Muscle layer of colon (tissue), 2 donors: ENCODE measurements at regions not wholly inside any gene's neighbourhood (a gene's known extent, or its start where the extent isn't known, plus 50 kb on each side); places are given as distances from the start of the nearest gene placed in this dataset.

Source experiments
- H3K27ac ChIP-seq: one replicate; pipeline ENCODE4 v1.7.0; 2013; ENCODE audit warnings: low read depth, mild to moderate bottlenecking, low read length, moderate library complexity
- H3K27me3 ChIP-seq, 2 donors: one replicate each; pipeline ENCODE4 v1.7.0; 2013; ENCODE audit warnings: low read length in 2 of 2, mild to moderate bottlenecking in 2 of 2; ENCODE audit not compliant: insufficient read depth in 2 of 2, control insufficient read depth in 1 of 2
- H3K36me3 ChIP-seq: one replicate; pipeline ENCODE4 v1.7.0; 2013; ENCODE audit warnings: mild to moderate bottlenecking, low read length; ENCODE audit not compliant: insufficient read depth
- H3K4me1 ChIP-seq: one replicate; pipeline ENCODE4 v1.7.0; 2013; ENCODE audit warnings: mild to moderate bottlenecking, low read length; ENCODE audit not compliant: insufficient read depth
- H3K4me3 ChIP-seq, 2 donors: one replicate each; pipeline ENCODE4 v1.7.0; 2013; ENCODE audit warnings: low read length in 2 of 2, low read depth in 1 of 2, mild to moderate bottlenecking in 1 of 2, moderate library complexity in 1 of 2
- H3K9ac ChIP-seq: one replicate; pipeline ENCODE4 v1.7.0; 2013; ENCODE audit warnings: low read length
- H3K9me3 ChIP-seq: one replicate; pipeline ENCODE4 v1.7.0; 2013; ENCODE audit warnings: mild to moderate bottlenecking, low read length
- donor health status: abdominal sarcoma.
- donor health status: Adenocarcinoma of cecum.

DNA sequence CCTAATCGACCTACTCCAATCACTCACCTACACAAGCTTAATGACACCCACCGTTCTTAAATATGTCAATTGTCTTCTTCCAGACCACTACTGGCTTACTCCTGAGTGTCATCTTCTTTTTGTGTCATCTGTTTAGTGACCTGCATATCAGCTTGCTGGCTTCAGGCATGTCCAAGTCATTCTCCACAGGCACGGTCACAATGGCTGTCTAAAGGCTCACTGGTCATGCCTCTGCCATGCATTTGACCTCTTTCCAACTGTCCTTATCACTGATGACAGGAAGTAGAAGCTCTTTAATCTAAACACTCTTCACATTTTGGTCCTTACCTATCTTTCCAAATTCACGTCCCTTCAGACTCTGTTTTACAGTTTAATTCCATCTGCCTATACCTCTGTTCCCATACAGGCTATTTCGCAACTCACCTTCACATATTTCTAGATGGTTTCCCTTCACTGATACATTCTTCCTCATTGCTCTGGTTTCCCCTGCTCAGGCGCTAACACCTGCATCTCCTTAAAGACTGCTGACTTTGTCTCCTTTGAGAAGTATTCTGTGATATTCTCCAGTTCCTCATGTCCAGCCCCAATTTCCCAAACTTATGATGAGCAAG is 217.5 kb downstream of the TRIB2 start:
- no peaks in the 10 kb centered on the region for H3K36me3 ChIP-seq
- no peak overlapping the region for H3K27ac ChIP-seq
- no peak overlapping the region for H3K9ac ChIP-seq
- H3K9me3 ChIP-seq, result no peaks in the 10 kb centered on the region
- peaks cover 5% of the 10 kb centered on the region for H3K4me1 ChIP-seq
- no peak overlapping the region for H3K4me3 ChIP-seq
- H3K27me3 ChIP-seq, result no peaks in the 10 kb centered on the region

DNA sequence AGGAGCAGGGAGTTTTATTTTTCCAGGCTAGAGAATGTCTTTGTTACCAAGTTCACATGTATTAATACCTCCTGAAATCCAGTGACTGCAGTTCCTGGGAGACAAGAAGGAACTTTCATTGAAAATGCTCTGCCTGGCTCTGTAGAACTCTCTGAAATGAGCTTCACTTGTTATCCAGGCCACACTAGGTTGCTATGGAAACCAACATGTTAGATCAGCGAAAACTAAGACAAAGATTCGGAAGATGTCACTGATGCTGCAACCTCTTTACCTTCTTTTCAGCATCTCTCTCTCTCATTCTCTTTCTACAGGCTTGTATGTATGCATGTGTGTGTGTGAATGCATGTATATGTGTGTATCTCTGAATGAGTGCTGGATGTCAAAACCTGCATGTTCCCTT is 218.5 kb downstream of the TRIB2 start:
- no peaks in the 10 kb centered on the region for H3K4me1 ChIP-seq
- no peaks in the 10 kb centered on the region for H3K9me3 ChIP-seq
- no peak overlapping the region for H3K27ac ChIP-seq
- H3K36me3 ChIP-seq, result no peaks in the 10 kb centered on the region
- no peak overlapping the region for H3K4me3 ChIP-seq
- no peak overlapping the region for H3K9ac ChIP-seq
- H3K27me3 ChIP-seq, result no peaks in the 10 kb centered on the region

DNA sequence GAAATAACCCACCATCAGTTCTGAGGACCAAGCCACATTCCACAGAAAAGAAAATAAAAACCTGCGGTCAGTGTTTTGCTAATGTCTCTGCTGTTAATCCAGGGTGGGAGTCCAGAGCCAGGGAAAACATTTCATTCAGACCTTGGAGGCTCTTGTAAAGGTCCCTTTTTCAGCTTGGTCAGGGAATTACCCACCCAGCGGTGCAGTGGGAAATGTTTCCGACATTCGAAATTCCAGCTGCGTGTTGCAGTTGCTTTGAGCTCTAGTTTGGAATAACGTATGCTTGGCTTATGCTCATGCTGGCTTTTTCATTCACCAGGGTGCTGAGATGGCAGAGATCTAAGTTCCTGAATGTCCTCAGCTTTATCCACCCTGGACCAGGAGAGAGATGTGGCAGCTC is 219.1 kb downstream of the TRIB2 start:
- H3K4me3 ChIP-seq, result no peak overlapping the region
- H3K9me3 ChIP-seq, result no peaks in the 10 kb centered on the region
- H3K9ac ChIP-seq, result no peak overlapping the region
- H3K4me1 ChIP-seq, result no peaks in the 10 kb centered on the region
- no peaks in the 10 kb centered on the region for H3K27me3 ChIP-seq
- H3K27ac ChIP-seq, result no peak overlapping the region
- H3K36me3 ChIP-seq, result no peaks in the 10 kb centered on the region

DNA sequence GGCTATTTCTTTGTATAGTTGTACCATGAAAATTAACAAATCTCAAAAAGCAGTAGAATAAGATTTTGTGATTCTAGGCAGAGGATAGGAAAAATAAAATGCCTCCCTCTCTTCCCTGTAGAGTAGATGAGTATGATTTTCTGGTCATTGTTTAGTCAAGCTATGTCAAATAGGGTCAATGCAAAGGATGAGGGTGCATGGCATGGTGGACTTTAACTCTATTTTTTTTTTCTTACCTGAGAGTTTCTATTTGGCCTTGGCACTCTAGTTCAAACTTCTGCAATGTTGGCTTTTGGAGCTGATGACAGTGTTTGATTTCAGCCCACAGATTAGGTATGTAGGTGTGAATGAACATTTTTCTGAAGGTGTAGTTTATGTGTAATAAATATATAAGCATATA is 224.5 kb downstream of the TRIB2 start:
- Histone ChIP-seq H3K27ac (no peak overlapping the region), H3K27me3 (no peaks in the 10 kb centered on the region), H3K36me3 (no peaks in the 10 kb centered on the region), H3K9me3 (no peaks in the 10 kb centered on the region), H3K4me3 (no peak overlapping the region), H3K4me1 (no peaks in the 10 kb centered on the region), H3K9ac (no peak overlapping the region)

DNA sequence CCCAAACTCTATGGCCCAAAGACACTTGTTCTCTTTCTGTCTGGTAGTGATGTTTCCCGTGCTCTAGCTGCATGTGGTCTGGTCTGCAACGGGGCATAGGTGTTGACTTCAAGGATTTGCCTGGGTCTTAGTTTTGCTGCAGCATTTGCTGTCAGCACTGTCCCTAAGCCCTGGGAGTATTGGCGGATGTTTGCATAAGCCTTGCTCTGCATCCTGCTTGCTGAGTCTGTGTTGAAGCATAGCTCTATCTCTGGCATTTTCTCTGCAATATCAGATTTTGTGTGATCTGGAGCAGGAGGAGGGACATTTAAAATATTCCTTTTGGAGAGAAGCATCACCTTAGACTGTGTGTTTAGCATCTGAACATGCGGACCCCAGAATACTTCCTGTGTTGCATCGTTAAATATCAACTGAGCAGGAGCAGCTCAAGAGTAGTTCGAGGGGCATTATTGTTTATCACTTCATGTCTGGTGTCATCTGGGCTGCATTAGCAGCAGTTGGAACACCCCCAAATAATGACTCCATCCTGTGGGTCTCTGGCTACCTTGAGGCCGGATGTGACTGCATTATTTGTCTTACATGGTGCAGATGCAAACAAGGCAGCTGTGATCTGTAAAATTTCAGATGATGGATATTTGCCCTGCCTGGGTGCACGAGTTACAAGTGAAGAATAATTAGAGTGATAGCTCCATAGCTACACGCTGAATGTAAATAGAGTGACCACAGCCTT is 231.7 kb downstream of the TRIB2 start:
- no peaks in the 10 kb centered on the region for H3K4me1 ChIP-seq
- H3K4me3 ChIP-seq, result no peak overlapping the region
- H3K9me3 ChIP-seq, result no peaks in the 10 kb centered on the region
- H3K36me3 ChIP-seq, result no peaks in the 10 kb centered on the region
- no peaks in the 10 kb centered on the region for H3K27me3 ChIP-seq
- H3K27ac ChIP-seq, result no peak overlapping the region
- H3K9ac ChIP-seq, result no peak overlapping the region

DNA sequence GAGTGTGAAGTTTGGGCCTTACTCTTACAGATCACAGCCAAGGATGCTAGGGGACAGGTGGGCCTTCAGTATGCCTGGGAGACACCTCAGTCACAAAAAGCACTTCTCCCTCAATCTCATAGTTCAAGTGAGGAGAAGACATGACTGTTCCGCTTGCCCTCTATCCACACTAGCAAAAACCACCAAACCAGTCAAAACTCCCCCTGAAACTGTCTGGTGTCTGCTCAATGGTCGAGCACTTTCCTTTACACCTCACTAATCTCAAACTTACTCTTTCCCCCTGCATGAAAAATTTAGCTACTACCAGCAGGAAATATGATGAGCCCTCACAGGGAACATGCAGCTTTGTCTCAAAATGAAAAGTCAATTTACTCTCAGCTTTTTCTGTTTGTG is 232.2 kb downstream of the TRIB2 start:
- Histone ChIP-seq H3K4me1 (no peaks in the 10 kb centered on the region), H3K4me3 (no peak overlapping the region), H3K27ac (no peak overlapping the region), H3K9ac (no peak overlapping the region), H3K27me3 (no peaks in the 10 kb centered on the region), H3K36me3 (no peaks in the 10 kb centered on the region), H3K9me3 (no peaks in the 10 kb centered on the region)

DNA sequence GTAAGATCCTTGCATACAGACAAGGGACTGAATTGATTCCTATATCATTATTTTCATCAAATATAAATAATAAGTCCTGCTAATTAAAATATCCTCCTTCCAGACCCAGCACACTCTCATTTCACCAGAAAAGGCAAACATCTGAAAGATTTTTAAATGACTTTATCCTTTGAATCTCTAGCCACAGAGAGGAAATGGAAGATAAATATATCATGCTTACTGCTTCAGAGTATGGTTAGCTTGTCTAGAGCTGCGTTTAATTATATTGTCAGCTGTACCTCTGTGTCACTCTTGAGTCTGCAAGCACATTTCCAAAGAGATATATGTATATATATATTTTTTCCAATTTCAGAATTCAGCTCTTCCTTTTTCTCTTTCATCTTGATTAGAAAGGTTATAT is 232.7 kb downstream of the TRIB2 start:
- Histone ChIP-seq H3K4me1 (no peaks in the 10 kb centered on the region), H3K27ac (no peak overlapping the region), H3K27me3 (no peaks in the 10 kb centered on the region), H3K36me3 (no peaks in the 10 kb centered on the region), H3K9ac (no peak overlapping the region), H3K9me3 (no peaks in the 10 kb centered on the region), H3K4me3 (no peak overlapping the region)

DNA sequence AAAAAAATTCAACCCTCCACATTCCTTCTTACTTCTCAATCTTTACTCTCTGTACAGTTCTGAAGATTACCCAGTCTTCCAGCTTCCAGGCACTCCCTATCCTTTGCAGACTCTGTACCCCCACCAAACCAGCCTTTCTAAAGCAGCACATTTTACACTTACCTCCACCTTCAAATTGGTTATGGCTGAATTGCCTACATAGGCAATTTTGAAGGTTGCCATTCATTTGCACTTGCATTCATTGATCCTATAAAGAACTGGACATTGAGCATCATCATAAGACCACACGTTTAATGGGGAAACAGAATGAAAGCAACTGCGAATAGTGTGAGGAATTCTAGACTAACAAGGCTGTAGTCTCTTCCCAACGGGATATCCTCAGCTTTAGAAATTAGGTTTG is 233.4 kb downstream of the TRIB2 start:
- H3K27ac ChIP-seq, result no peak overlapping the region
- H3K36me3 ChIP-seq, result no peaks in the 10 kb centered on the region
- no peak overlapping the region for H3K4me3 ChIP-seq
- no peaks in the 10 kb centered on the region for H3K9me3 ChIP-seq
- no peaks in the 10 kb centered on the region for H3K4me1 ChIP-seq
- no peak overlapping the region for H3K9ac ChIP-seq
- H3K27me3 ChIP-seq, result no peaks in the 10 kb centered on the region

DNA sequence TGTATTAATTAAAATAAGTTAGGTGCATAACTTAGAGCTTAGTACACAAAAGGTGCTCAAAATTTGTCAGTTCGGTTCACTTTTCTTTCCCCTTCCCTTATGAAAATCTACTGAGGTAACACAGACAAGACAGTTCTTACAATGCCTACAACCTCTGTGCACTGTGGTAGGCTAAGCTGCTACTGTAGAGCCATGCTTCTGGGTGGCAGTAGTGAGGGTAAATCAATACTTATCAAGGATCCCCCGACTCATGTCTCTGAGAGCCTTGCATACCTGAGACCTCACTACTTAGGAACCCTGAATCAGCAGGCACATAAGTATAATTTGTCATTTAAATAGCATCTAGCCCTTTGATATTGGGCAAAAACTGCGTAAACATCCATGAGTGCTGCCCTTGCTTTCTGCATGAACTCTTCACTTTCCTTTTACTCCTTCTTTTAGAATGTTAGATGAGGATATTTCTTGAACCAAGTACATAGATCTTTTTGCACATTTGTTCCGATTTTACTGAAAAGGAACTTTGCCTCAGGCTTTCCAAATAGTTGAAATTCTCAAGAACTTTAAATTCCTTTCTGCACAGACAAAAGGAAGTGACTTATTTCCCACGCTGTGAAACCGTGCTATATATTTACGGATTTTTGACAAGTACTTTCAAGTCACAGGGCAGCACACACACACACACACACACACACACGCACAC is 234.4 kb downstream of the TRIB2 start:
- Histone ChIP-seq H3K36me3 (no peaks in the 10 kb centered on the region), H3K9me3 (no peaks in the 10 kb centered on the region), H3K27ac (no peak overlapping the region), H3K9ac (no peak overlapping the region), H3K4me3 (no peak overlapping the region), H3K4me1 (no peaks in the 10 kb centered on the region), H3K27me3 (no peaks in the 10 kb centered on the region)

DNA sequence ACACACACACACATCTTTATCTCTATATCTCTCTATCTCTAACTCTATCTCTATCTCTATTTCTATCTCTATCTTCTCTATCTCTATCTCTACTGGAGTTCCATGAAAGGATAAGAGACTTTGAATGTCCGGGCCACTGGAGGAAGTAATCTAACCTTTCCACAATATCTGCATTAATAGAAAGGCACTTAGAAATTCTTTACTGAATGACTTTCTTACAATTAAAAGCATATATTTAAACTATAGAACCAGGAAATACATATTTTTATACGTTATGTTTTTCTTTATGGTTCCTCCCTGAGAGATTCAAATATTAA is 234.9 kb downstream of the TRIB2 start:
- Histone ChIP-seq H3K9ac (no peak overlapping the region), H3K4me1 (no peaks in the 10 kb centered on the region), H3K27me3 (no peaks in the 10 kb centered on the region), H3K36me3 (no peaks in the 10 kb centered on the region), H3K4me3 (no peak overlapping the region), H3K27ac (no peak overlapping the region), H3K9me3 (no peaks in the 10 kb centered on the region)

DNA sequence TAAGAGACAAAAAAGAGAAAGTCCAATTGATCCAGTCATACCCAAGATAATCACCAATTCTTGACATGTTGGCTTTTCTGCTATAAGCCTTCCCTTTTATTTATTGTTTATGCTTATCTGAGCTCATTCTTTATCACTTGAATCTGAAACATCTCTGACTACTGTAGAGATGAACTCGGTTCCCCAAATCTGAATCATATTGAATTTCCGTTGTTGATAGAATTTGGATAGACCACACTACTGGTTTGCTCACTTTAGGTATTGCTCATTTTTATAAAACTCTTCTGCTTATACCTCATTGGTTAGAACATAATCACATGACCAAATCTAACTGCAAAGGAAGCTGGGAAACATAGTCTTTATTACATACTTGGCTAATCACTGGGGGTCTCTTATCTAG is 236.9 kb downstream of the TRIB2 start:
- Histone ChIP-seq H3K27ac (no peak overlapping the region), H3K4me3 (no peak overlapping the region), H3K4me1 (no peaks in the 10 kb centered on the region), H3K9me3 (no peaks in the 10 kb centered on the region), H3K36me3 (no peaks in the 10 kb centered on the region), H3K27me3 (no peaks in the 10 kb centered on the region), H3K9ac (no peak overlapping the region)

DNA sequence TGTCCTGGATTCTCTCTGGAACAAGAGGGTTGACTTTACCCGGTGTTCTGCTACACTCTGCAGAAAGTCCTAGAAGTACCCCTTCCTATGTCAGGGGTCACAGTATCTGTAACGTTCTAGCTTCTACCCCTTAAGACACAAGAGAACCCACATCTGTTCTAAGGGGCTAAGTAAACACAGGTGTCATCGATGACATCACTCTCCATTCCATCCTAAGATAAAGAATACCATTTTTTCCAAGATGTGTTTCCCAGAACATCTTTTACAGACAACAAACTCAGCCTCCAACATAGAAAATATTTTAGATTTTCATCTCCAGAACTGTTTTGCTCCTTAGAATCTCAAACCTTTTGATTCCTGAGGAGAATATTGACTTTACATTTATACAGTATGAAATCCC is 239.1 kb downstream of the TRIB2 start:
- Histone ChIP-seq H3K9ac (no peak overlapping the region), H3K27me3 (no peaks in the 10 kb centered on the region), H3K27ac (no peak overlapping the region), H3K4me1 (no peaks in the 10 kb centered on the region), H3K4me3 (no peak overlapping the region), H3K36me3 (no peaks in the 10 kb centered on the region), H3K9me3 (no peaks in the 10 kb centered on the region)
